Esophagus muscularis mucosa (tissue), 4 donors: ENCODE measurements at regions not wholly inside any gene's neighbourhood (a gene's known extent, or its start where the extent isn't known, plus 50 kb on each side); places are given as distances from the start of the nearest gene placed in this dataset.

Source experiments
- DNase-seq: peaks from one replicate; pipeline ENCODE4 v3.0.0-alpha.2; 2017; ENCODE audit errors: extremely low spot score
- H3K27ac ChIP-seq, 4 donors: fragments of 200-600 bp; sonication (generic); replicated peaks in 1 of 4; 1 replicate in 3 of 4; 2 replicates in 1 of 4; pipeline ENCODE4 v1.5.1; 2016 to 2019; ENCODE audit warnings: mild to moderate bottlenecking in 1 of 4
- H3K27me3 ChIP-seq, 4 donors: fragments of 200-600 bp; sonication (generic); one replicate each; pipeline versions ENCODE4 v1.5.1 to v1.6.0; 2016 to 2019
- H3K36me3 ChIP-seq, 4 donors: fragments of 200-600 bp; sonication (generic); one replicate each; pipeline ENCODE4 v1.5.1; 2016 to 2019
- H3K4me1 ChIP-seq, 4 donors: fragments of 200-600 bp; sonication (generic); one replicate each; pipeline ENCODE4 v1.5.1; 2016 to 2019
- H3K4me3 ChIP-seq, 4 donors: fragments of 200-600 bp; sonication (generic); 1 replicate in 2 of 4; 2 replicates in 2 of 4; pipeline ENCODE4 v1.5.1; 2016 to 2019; ENCODE audit warnings: mild to moderate bottlenecking in 4 of 4, moderate library complexity in 1 of 4
- H3K9me3 ChIP-seq, 4 donors: fragments of 200-600 bp; sonication (generic); 1 replicate in 3 of 4; 2 replicates in 1 of 4; pipeline ENCODE4 v1.5.1; 2016 to 2019
- CTCF ChIP-seq, 3 experiments: fragments of 200-600 bp in 2 of 3; fragments of 450-650 bp in 1 of 3; sonication (generic) in 2 of 3; IDR thresholded peaks; one replicate each; pipeline ENCODE4 v1.5.1; 2017 to 2019; ENCODE audit warnings: antibody characterized with exemption in 3 of 3, mild to moderate bottlenecking in 2 of 3, moderate library complexity in 1 of 3
- EP300 ChIP-seq: sonication (generic); formaldehyde crosslinking; IDR thresholded peaks from one replicate; pipeline ENCODE4 v1.6.1; 2017; ENCODE audit warnings: antibody characterized with exemption
- POLR2A ChIP-seq: fragments of 450-650 bp; IDR thresholded peaks from one replicate; pipeline ENCODE4 v1.6.1; 2017; ENCODE audit warnings: antibody characterized with exemption, moderate library complexity, mild to moderate bottlenecking, low read depth
- POLR2AphosphoS5 ChIP-seq, 2 donors: sonication (generic); formaldehyde crosslinking; IDR thresholded peaks; one replicate each; pipeline ENCODE4 v1.6.1; 2017; ENCODE audit warnings: antibody characterized with exemption in 2 of 2
- WGBS: methylation state at CpG from one replicate; pipeline ENCODE4 v1.1.5; 2018; 5-methylcytosine and 5-hydroxymethylcytosine counted together
- intact Hi-C: fragments of 100-400 bp; cut with DNase I; formaldehyde crosslinking; loops from one replicate; pipeline ENCODE4 v1.15.1; 2023

GRCh38 chr2:116747103-116747502 lies 1067.4 kb upstream of the DDX18 start:
- intact Hi-C loops = no loop called here
- Histone ChIP-seq H3K27ac (no peak overlapping the region), H3K4me3 (no peak overlapping the region), H3K9me3 (no peaks in the 10 kb centered on the region), H3K27me3 (no peaks in the 10 kb centered on the region), H3K4me1 (no peaks in the 10 kb centered on the region), H3K36me3 (no peaks in the 10 kb centered on the region)
- TF ChIP-seq EP300 (no peak), POLR2A (no peak), POLR2AphosphoS5 (IDR thresholded peaks at IDR 0.05) (no peak), CTCF (IDR thresholded peaks at IDR 0.05) (no peak)
- no peak for DNase-seq
- 42% methylated on average over 1 of the region's 1 CpG for WGBS

GRCh38 chr2:116749994-116750393 lies 1064.5 kb upstream of the DDX18 start:
- TF ChIP-seq CTCF (IDR thresholded peaks at IDR 0.05) (no peak), POLR2AphosphoS5 (IDR thresholded peaks at IDR 0.05) (no peak), POLR2A (no peak), EP300 (no peak)
- Histone ChIP-seq H3K4me1 (no peaks in the 10 kb centered on the region), H3K27ac (no peak overlapping the region), H3K27me3 (no peaks in the 10 kb centered on the region), H3K4me3 (no peak overlapping the region), H3K36me3 (no peaks in the 10 kb centered on the region), H3K9me3 (no peaks in the 10 kb centered on the region)
- intact Hi-C loops = no loop called here
- no peak for DNase-seq

- no peak for DNase-seq
- Histone ChIP-seq H3K9me3 (no peaks in the 10 kb centered on the region), H3K4me1 (no peaks in the 10 kb centered on the region), H3K4me3 (no peak overlapping the region), H3K36me3 (no peaks in the 10 kb centered on the region), H3K27ac (no peak overlapping the region), H3K27me3 (no peaks in the 10 kb centered on the region)
- intact Hi-C loops = no loop called here
- TF ChIP-seq EP300 (no peak), POLR2A (no peak), CTCF (IDR thresholded peaks at IDR 0.05) (no peak), POLR2AphosphoS5 (IDR thresholded peaks at IDR 0.05) (no peak)
- WGBS = 46% methylated on average over 13 of the region's 13 CpGs
Observed at GRCh38 chr2:116754381-116755101, 1060.0 kb upstream of the DDX18 start.

- no peaks in the 10 kb centered on the region for H3K27me3 ChIP-seq
- TF ChIP-seq EP300 = no peak
- no peak for TF ChIP-seq POLR2A
- TF ChIP-seq CTCF (IDR thresholded peaks at IDR 0.05) = no peak
- no peak for TF ChIP-seq POLR2AphosphoS5 (IDR thresholded peaks at IDR 0.05)
- H3K4me3 ChIP-seq = no peak overlapping the region
- H3K9me3 ChIP-seq = no peaks in the 10 kb centered on the region
- H3K4me1 ChIP-seq = no peaks in the 10 kb centered on the region
- intact Hi-C loops = no loop called here
- no peak for DNase-seq
- no peak overlapping the region for H3K27ac ChIP-seq
- 64% methylated on average over 1 of the region's 1 CpG for WGBS
- H3K36me3 ChIP-seq = no peaks in the 10 kb centered on the region
Observed at GRCh38 chr2:116761864-116762263, 1052.6 kb upstream of the DDX18 start.

GRCh38 chr2:116769514-116769913 lies 1045.0 kb upstream of the DDX18 start:
- H3K27me3 ChIP-seq = no peaks in the 10 kb centered on the region
- H3K36me3 ChIP-seq = no peaks in the 10 kb centered on the region
- DNase-seq = no peak
- no peaks in the 10 kb centered on the region for H3K9me3 ChIP-seq
- no peak overlapping the region for H3K27ac ChIP-seq
- H3K4me1 ChIP-seq = no peaks in the 10 kb centered on the region
- intact Hi-C loops = no loop called here
- no peak overlapping the region for H3K4me3 ChIP-seq
- TF ChIP-seq POLR2AphosphoS5 (IDR thresholded peaks at IDR 0.05) = no peak
- TF ChIP-seq POLR2A = no peak
- no peak for TF ChIP-seq EP300
- TF ChIP-seq CTCF (IDR thresholded peaks at IDR 0.05) = no peak
- 76% methylated on average over 4 of the region's 4 CpGs for WGBS
